OCI-LY7 (cell line): ENCODE measurements at regions not wholly inside any gene's neighbourhood (a gene's known extent, or its start where the extent isn't known, plus 50 kb on each side); places are given as distances from the start of the nearest gene placed in this dataset.

Experiments used
- BruUV-seq: library from RNA; stranded (reverse); fragments of 400-500 nt; replicated peaks from 2 replicates; lab custom pipeline; 2021; lab: Mats Ljungman, UMichigan
- CTCF ChIA-PET: fragments of 300-600 bp; sonication (Branson Sonifier 250); formaldehyde crosslinking; loops from one replicate; lab custom pipeline; 2022; ENCODE audit warnings: antibody characterized with exemption; ENCODE audit not compliant: unreplicated experiment; lab: Charles Lee
- POLR2A ChIA-PET: fragments of 300-600 bp; sonication (Branson Sonifier 250); formaldehyde crosslinking; loops from one replicate; lab custom pipeline; 2022; ENCODE audit warnings: antibody characterized with exemption; lab: Charles Lee
- DNase-seq: peaks from one replicate; pipeline ENCODE4 v3.0.0-alpha.2; 2015; ENCODE audit warnings: low spot score
- H2AFZ ChIP-seq: fragments of 200-600 bp; sonication (generic), shearing (Covaris generic); 2 replicates; pipeline ENCODE4 v1.6.1; 2014; ENCODE audit warnings: mild to moderate bottlenecking, antibody characterized with exemption, low read length, moderate library complexity
- H3K27ac ChIP-seq: fragments of 200-600 bp; sonication (generic); 2 replicates; pipeline ENCODE4 v1.5.1; 2014; ENCODE audit warnings: mixed run types, low read depth, mild to moderate bottlenecking, moderate library complexity, low read length, inconsistent platforms; ENCODE audit not compliant: poor library complexity, severe bottlenecking
- H3K36me3 ChIP-seq: fragments of 200-600 bp; sonication (generic); 2 replicates; pipeline ENCODE4 v1.6.1; 2014; ENCODE audit warnings: mild to moderate bottlenecking, antibody characterized with exemption, low read length, moderate library complexity, mixed read lengths; ENCODE audit not compliant: insufficient read depth
- H3K4me1 ChIP-seq: fragments of 200-600 bp; sonication (generic); 2 replicates; pipeline ENCODE4 v1.5.1; 2014; ENCODE audit warnings: mild to moderate bottlenecking, low read length; ENCODE audit not compliant: insufficient read depth, poor library complexity, severe bottlenecking
- H3K4me2 ChIP-seq: fragments of 200-600 bp; sonication (generic); 2 replicates; pipeline ENCODE4 v1.6.1; 2014; ENCODE audit warnings: mild to moderate bottlenecking, low read length
- H3K4me3 ChIP-seq: fragments of 200-600 bp; sonication (generic); 2 replicates; pipeline ENCODE4 v1.5.1; 2014; ENCODE audit warnings: mild to moderate bottlenecking, low read depth, low read length; ENCODE audit not compliant: poor library complexity, severe bottlenecking
- H3K79me2 ChIP-seq: fragments of 200-600 bp; sonication (generic); 2 replicates; pipeline ENCODE4 v1.6.1; 2016; ENCODE audit warnings: low read depth, mild to moderate bottlenecking, low read length, moderate library complexity, mixed read lengths; ENCODE audit not compliant: insufficient read depth
- H3K9me2 ChIP-seq: fragments of 200-600 bp; sonication (generic); 2 replicates; pipeline ENCODE4 v1.6.1; 2016; ENCODE audit warnings: mild to moderate bottlenecking, low read length, mixed read lengths; ENCODE audit not compliant: insufficient read depth
- H3K9me3 ChIP-seq: fragments of 200-600 bp; sonication (generic); 2 replicates; pipeline ENCODE4 v1.6.1; 2014; ENCODE audit warnings: mild to moderate bottlenecking, mixed run types, low read length, mixed read lengths
- H4K20me1 ChIP-seq: fragments of 200-600 bp; sonication (generic); 2 replicates; pipeline ENCODE4 v1.6.1; 2014; ENCODE audit warnings: mild to moderate bottlenecking, antibody characterized with exemption, low read length, moderate library complexity, mixed read lengths; ENCODE audit not compliant: insufficient read depth
- CTCF ChIP-seq: fragments of 200-600 bp; sonication (generic); conservative IDR thresholded peaks from 2 replicates; pipeline ENCODE4 v1.5.1; 2014; ENCODE audit warnings: mild to moderate bottlenecking, antibody characterized with exemption, low read length, moderate library complexity, mixed read lengths
- EZH2phosphoT487 ChIP-seq: fragments of 200-600 bp; sonication (generic); IDR thresholded peaks from 2 replicates; pipeline ENCODE4 v1.6.1; 2018; ENCODE audit warnings: low read depth, borderline replicate concordance, mild to moderate bottlenecking, mixed run types, antibody characterized with exemption, low read length, moderate library complexity, mixed read lengths
- intact Hi-C: fragments of 100-400 bp; cut with micrococcal nuclease; formaldehyde crosslinking; loops from one replicate; pipeline ENCODE4 v1.10.0; 2022; ENCODE audit not compliant: unreplicated experiment

GRCh38 chr7:156537006-156537405, 103.6 kb upstream of the RNF32 start:
- Histone ChIP-seq H3K79me2 (no peaks in the 10 kb centered on the region), H3K36me3 (no peaks in the 10 kb centered on the region), H3K4me2 (no peak overlapping the region), H4K20me1 (no peaks in the 10 kb centered on the region), H3K27ac (no peak overlapping the region), H3K9me3 (no peaks in the 10 kb centered on the region), H3K9me2 (no peaks in the 10 kb centered on the region), H3K4me1 (no peaks in the 10 kb centered on the region), H2AFZ (no peak overlapping the region), H3K4me3 (no peak overlapping the region)
- no peak for TF ChIP-seq CTCF
- no peak for TF ChIP-seq EZH2phosphoT487
- DNase-seq: no peak
- ChIA-PET POLR2A (no interaction called here), CTCF (no interaction called here)
- intact Hi-C loops: no loop called here
- no TSS peak for BruUV-seq

DNA sequence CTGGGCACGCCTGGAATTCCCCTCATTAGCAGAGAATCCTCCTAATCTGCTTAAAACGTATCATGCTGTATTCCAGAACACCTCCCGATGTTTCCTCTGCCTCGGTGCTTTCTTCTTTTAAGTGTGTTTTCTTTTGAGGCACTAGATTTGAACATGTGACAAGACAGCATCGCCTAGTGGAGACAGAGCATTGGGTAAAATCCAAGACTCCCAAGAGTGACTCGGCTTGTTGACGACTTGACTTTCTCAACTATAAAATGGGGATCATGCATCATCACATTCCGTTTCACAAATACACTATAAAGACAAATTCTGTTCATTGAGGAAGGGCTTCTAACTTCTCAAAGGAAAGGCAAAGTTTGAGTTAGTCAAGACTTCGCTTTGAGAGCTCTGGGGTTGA, 105.6 kb upstream of the RNF32 start:
- no TSS peak for BruUV-seq

GRCh38 chr7:156533964-156534363, 106.6 kb upstream of the RNF32 start:
- no peak for DNase-seq
- H3K4me3 ChIP-seq: no peak overlapping the region
- no peaks in the 10 kb centered on the region for H4K20me1 ChIP-seq
- H3K4me1 ChIP-seq: no peaks in the 10 kb centered on the region
- TF ChIP-seq EZH2phosphoT487: no peak
- TF ChIP-seq CTCF: no peak
- H2AFZ ChIP-seq: no peak overlapping the region
- H3K79me2 ChIP-seq: no peaks in the 10 kb centered on the region
- no peaks in the 10 kb centered on the region for H3K9me3 ChIP-seq
- no TSS peak for BruUV-seq
- no peaks in the 10 kb centered on the region for H3K9me2 ChIP-seq
- no peak overlapping the region for H3K27ac ChIP-seq
- CTCF ChIA-PET: no interaction called here
- intact Hi-C loops: no loop called here
- no peaks in the 10 kb centered on the region for H3K36me3 ChIP-seq
- POLR2A ChIA-PET: no interaction called here
- no peak overlapping the region for H3K4me2 ChIP-seq

More for the DNA sequence above, 105.6 kb upstream of the RNF32 start:
- no peaks in the 10 kb centered on the region for H3K9me3 ChIP-seq
- no peak for DNase-seq
- TF ChIP-seq CTCF: no peak
- TF ChIP-seq EZH2phosphoT487: no peak
- intact Hi-C loops: no loop called here
- H3K4me1 ChIP-seq: no peaks in the 10 kb centered on the region
- H3K36me3 ChIP-seq: no peaks in the 10 kb centered on the region
- no peaks in the 10 kb centered on the region for H3K79me2 ChIP-seq
- ChIA-PET CTCF (no interaction called here), POLR2A (no interaction called here)
- no peak overlapping the region for H3K4me3 ChIP-seq
- no peaks in the 10 kb centered on the region for H4K20me1 ChIP-seq
- H3K27ac ChIP-seq: no peak overlapping the region
- no peak overlapping the region for H3K4me2 ChIP-seq
- H3K9me2 ChIP-seq: no peaks in the 10 kb centered on the region
- no peak overlapping the region for H2AFZ ChIP-seq
